ENCODE measurements at regions not wholly inside any gene's neighbourhood (a gene's known extent, or its start where the extent isn't known, plus 50 kb on each side); places are given as distances from the start of the nearest gene placed in this dataset.

DNA sequence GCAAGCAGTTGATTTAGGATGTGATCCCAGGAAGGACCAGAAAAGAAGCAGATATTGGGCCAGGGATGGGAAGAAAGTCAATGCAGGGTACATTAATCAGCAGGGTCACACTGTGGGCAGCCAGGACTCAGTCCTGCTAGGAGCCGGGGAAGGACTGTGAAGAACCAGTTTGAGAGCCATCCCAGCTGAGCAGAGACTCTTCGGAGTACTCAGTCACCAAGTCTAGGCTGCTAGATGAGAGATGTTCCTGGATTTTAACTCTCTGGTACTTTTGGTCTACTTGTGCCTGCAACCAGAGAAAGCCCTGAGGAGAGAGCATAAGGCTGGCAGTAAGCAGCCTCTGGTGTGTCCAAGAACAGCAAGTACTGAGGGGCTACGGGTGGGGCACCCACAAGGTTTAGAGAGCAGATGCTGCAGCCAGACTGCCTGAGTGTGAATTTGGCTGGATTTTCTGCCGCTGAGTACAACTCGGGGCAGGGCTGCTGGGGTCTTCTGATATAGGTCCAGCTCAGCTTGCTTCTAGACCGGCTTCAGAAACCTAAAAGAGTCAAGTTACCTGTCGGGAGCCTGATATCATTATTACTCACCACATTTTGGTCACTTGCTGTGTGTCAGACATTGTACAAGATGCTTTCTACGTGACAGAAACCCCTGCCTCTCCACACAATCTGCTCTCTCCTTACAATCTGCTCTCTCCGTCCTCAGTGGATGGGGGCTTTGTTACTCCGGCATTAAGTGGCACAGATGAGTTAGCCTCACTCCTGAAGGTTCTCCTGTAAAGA lies 250.2 kb upstream of the GAS1 start:
- intact Hi-C loops (cut with DNase I): no loop called here
- no peak for ATAC-seq
- Histone ChIP-seq H3K36me3 (no peaks in the 10 kb centered on the region), H3K9me3 (no peaks in the 10 kb centered on the region), H3K4me1 (peaks cover 0 to 7% (median 0%) of the 10 kb centered on the region in 9 donors), H3K4me3 (no peak overlapping the region), H3K27ac (no peak overlapping the region), H3K27me3 (peaks cover 0 to 37% (median 4%) of the 10 kb centered on the region in 7 donors)
- no peak for DNase-seq
- TF ChIP-seq, protein P1, sequence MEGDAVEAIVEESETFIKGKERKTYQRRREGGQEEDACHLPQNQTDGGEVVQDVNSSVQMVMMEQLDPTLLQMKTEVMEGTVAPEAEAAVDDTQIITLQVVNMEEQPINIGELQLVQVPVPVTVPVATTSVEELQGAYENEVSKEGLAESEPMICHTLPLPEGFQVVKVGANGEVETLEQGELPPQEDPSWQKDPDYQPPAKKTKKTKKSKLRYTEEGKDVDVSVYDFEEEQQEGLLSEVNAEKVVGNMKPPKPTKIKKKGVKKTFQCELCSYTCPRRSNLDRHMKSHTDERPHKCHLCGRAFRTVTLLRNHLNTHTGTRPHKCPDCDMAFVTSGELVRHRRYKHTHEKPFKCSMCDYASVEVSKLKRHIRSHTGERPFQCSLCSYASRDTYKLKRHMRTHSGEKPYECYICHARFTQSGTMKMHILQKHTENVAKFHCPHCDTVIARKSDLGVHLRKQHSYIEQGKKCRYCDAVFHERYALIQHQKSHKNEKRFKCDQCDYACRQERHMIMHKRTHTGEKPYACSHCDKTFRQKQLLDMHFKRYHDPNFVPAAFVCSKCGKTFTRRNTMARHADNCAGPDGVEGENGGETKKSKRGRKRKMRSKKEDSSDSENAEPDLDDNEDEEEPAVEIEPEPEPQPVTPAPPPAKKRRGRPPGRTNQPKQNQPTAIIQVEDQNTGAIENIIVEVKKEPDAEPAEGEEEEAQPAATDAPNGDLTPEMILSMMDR (IDR thresholded peaks at IDR 0.05): no peak
- WGBS, 2 donors: 91 to 92% methylated on average over 10 of the region's 10 CpGs

DNA sequence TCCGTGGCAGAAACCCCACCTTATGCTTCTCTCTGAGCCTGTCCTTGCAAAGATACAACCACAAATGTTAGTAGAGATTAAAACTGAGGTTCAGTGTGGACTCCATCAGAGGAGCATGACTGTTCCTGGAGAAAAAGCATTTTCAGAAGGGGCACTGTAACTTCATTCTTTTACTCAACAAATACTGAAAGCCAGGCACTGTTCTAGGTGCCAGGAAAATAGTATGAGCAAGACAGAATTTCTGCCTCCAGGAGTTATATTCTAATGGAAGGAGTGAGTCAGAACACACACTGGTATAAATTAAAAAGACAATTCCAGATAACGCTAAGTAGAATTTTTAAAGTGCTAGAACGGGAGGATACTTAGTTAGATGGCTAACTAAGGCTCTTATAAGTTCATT lies 251.4 kb upstream of the GAS1 start:
- no peak for DNase-seq
- ATAC-seq: no peak
- H3K9me3 ChIP-seq: no peaks in the 10 kb centered on the region
- WGBS, 2 donors: 77 to 81% methylated on average over 3 of the region's 3 CpGs
- H3K4me1 ChIP-seq: peaks cover 0 to 7% (median 0%) of the 10 kb centered on the region in 9 donors
- peaks cover 0 to 42% (median 0%) of the 10 kb centered on the region in 7 donors for H3K27me3 ChIP-seq
- intact Hi-C loops (cut with DNase I): no loop called here
- TF ChIP-seq, protein P1 (IDR thresholded peaks at IDR 0.05): no peak
- H3K36me3 ChIP-seq: no peaks in the 10 kb centered on the region
- no peak overlapping the region for H3K4me3 ChIP-seq
- H3K27ac ChIP-seq: no peak overlapping the region

DNA sequence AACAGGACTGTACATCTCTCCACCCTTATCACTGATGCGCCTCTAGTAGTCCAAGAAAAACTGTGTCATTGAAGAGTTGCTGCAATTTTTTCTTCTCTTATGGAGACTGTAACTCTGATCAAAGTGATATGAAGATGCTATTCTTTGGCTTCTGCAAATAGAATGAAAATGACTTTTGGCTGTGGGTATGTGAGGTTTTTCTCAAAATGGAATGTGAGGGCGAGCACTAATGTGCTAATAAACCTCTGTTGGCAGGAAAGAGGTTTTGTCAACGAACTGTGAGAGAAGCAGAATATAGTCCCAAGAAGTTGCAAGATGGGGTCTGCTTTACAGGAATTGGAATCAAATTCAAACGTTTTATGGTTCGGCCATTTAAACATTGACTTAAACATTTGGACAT lies 252.0 kb upstream of the GAS1 start:
- intact Hi-C loops (cut with DNase I): no loop called here
- no peak overlapping the region for H3K27ac ChIP-seq
- 82 to 83% methylated on average over 5 of the region's 5 CpGs for WGBS, 2 donors
- ATAC-seq (no peak), DNase-seq (no peak)
- peaks cover 0 to 6% (median 0%) of the 10 kb centered on the region in 9 donors for H3K4me1 ChIP-seq
- TF ChIP-seq, protein P1 (IDR thresholded peaks at IDR 0.05): no peak
- no peaks in the 10 kb centered on the region for H3K9me3 ChIP-seq
- no peaks in the 10 kb centered on the region for H3K36me3 ChIP-seq
- peaks cover 0 to 42% (median 0%) of the 10 kb centered on the region in 7 donors for H3K27me3 ChIP-seq
- H3K4me3 ChIP-seq: no peak overlapping the region

DNA sequence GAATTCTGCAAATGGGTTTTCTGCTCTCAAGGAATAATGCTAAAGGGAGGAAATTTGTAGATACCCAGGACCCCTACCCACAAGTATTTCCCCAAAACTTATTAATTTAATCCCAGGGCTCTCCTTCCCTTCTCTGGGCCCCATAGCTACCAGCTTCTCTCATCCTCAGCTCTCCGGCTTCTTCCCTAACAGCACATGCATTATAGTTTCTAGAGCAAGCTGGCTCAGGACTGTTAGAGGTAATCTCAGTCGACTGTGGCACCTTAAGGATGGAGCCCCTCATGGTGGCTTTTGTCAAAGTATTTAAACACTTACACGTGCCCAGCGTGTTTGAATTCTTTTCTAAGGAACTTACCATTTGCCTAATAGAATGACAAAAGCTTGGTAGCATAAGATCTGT lies 252.5 kb upstream of the GAS1 start:
- DNase-seq (no peak), ATAC-seq (no peak)
- H3K27ac ChIP-seq: no peak overlapping the region
- 75 to 80% methylated on average over 4 of the region's 4 CpGs for WGBS, 2 donors
- H3K9me3 ChIP-seq: no peaks in the 10 kb centered on the region
- intact Hi-C loops (cut with DNase I): no loop called here
- H3K36me3 ChIP-seq: no peaks in the 10 kb centered on the region
- peaks cover 0 to under 1% (median 0%) of the 10 kb centered on the region in 9 donors for H3K4me1 ChIP-seq
- peaks cover 0 to 42% (median 0%) of the 10 kb centered on the region in 7 donors for H3K27me3 ChIP-seq
- TF ChIP-seq, protein P1 (IDR thresholded peaks at IDR 0.05): no peak
- H3K4me3 ChIP-seq: no peak overlapping the region
